H1 (cell line): ENCODE measurements at regions not wholly inside any gene's neighbourhood (a gene's known extent, or its start where the extent isn't known, plus 50 kb on each side); places are given as distances from the start of the nearest gene placed in this dataset.

Source experiments
- CTCF ChIA-PET: fragments of 300-600 bp; sonication (Branson Sonifier 250); formaldehyde crosslinking; loops from one replicate; lab custom pipeline; 2021; ENCODE audit not compliant: partially characterized antibody; lab: Charles Lee
- POLR2A ChIA-PET: fragments of 300-600 bp; sonication (Branson Sonifier 250); formaldehyde crosslinking; loops from one replicate; lab custom pipeline; 2021; ENCODE audit warnings: inconsistent platforms; ENCODE audit not compliant: partially characterized antibody; lab: Charles Lee
- DNase-seq, 2 experiments: peaks; one replicate each; pipeline versions ENCODE4 v3.0.0 to v3.0.0-alpha.2; 2010 to 2022; ENCODE audit warnings: low spot score in 2 of 2, low read depth in 1 of 2, mixed read lengths in 1 of 2
- FAIRE-seq: peaks from 2 replicates; lab custom pipeline; 2011; peaks lifted over from hg19 to GRCh38; lab: Jason Lieb, UNC
- H2AFZ ChIP-seq: 2 replicates; pipeline ENCODE4 v1.8.1; 2012; ENCODE audit warnings: low read length, inconsistent platforms
- H2AK5ac ChIP-seq: 2 replicates; pipeline ENCODE4 v1.6.1; 2013; ENCODE audit warnings: low read depth, low read length
- H2BK120ac ChIP-seq: replicated peaks from 2 replicates; pipeline ENCODE3; 2013; ENCODE audit warnings: low read depth, low read length, inconsistent platforms
- H2BK12ac ChIP-seq: 2 replicates; pipeline ENCODE4 v1.6.1; 2013; ENCODE audit warnings: low read depth, low read length
- H2BK15ac ChIP-seq: 2 replicates; pipeline ENCODE4 v1.6.1; 2013; ENCODE audit warnings: low read length
- H2BK20ac ChIP-seq: 2 replicates; pipeline ENCODE4 v1.6.1; 2013; ENCODE audit warnings: low read length
- H2BK5ac ChIP-seq: 2 replicates; pipeline ENCODE4 v1.6.1; 2013; ENCODE audit warnings: low read depth, low read length
- H3K14ac ChIP-seq: 2 replicates; pipeline ENCODE4 v1.6.1; 2013; ENCODE audit warnings: inconsistent platforms; ENCODE audit not compliant: insufficient read length
- H3K18ac ChIP-seq: 2 replicates; pipeline ENCODE4 v1.6.1; 2013; ENCODE audit warnings: low read length; ENCODE audit errors: extremely low read depth
- H3K23ac ChIP-seq: 2 replicates; pipeline ENCODE4 v1.6.1; 2013; ENCODE audit warnings: inconsistent platforms; ENCODE audit not compliant: insufficient read length
- H3K23me2 ChIP-seq: 2 replicates; pipeline ENCODE4 v1.6.1; 2013; ENCODE audit warnings: low read depth, low read length
- H3K27ac ChIP-seq: 2 replicates; pipeline ENCODE4 v1.6.1; 2011; ENCODE audit warnings: low read depth, low read length, inconsistent platforms
- H3K27me3 ChIP-seq, 4 experiments: replicated peaks in 1 of 4; 1 replicate in 1 of 4; 2 replicates in 3 of 4; pipeline versions ENCODE4 v1.6.1 to v1.8.1; 2011 to 2013; ENCODE audit warnings: low read length in 3 of 4, mild to moderate bottlenecking in 3 of 4, inconsistent platforms in 2 of 4, mixed read lengths in 2 of 4, moderate library complexity in 1 of 4; ENCODE audit not compliant: control insufficient read depth in 3 of 4, insufficient read depth in 3 of 4; ENCODE audit errors: extremely low read depth in 1 of 4
- H3K36me3 ChIP-seq, 4 experiments: 2 replicates each; pipeline versions ENCODE4 v1.6.1 to v1.8.1; 2011 to 2013; ENCODE audit warnings: mild to moderate bottlenecking in 4 of 4, low read length in 3 of 4, moderate library complexity in 2 of 4, control low read depth in 1 of 4, inconsistent platforms in 1 of 4; ENCODE audit not compliant: insufficient read depth in 4 of 4, control insufficient read depth in 2 of 4
- H3K4ac ChIP-seq: replicated peaks from 2 replicates; pipeline ENCODE3; 2013; ENCODE audit warnings: low read length, low read depth, mixed read lengths, inconsistent platforms; ENCODE audit not compliant: insufficient read length
- H3K4me1 ChIP-seq, 4 experiments: replicated peaks in 1 of 4; 1 replicate in 1 of 4; 2 replicates in 3 of 4; pipeline versions ENCODE4 v1.6.1 to v1.8.1; 2011 to 2013; ENCODE audit warnings: low read length in 3 of 4, inconsistent platforms in 2 of 4, mixed read lengths in 1 of 4; ENCODE audit not compliant: insufficient read depth in 4 of 4, control insufficient read depth in 3 of 4
- H3K4me2 ChIP-seq, 2 experiments: 2 replicates each; pipeline versions ENCODE4 v1.6.1 to v1.8.1; 2011 to 2013; ENCODE audit warnings: low read depth in 2 of 2, low read length in 2 of 2, control low read depth in 1 of 2, inconsistent platforms in 1 of 2, mild to moderate bottlenecking in 1 of 2; ENCODE audit not compliant: insufficient read depth in 1 of 2
- H3K4me3 ChIP-seq, 4 experiments: fragments of 200-600, 300-600 bp in 1 of 4; sonication (generic), shearing (Covaris generic), sonication (Bioruptor Twin) in 1 of 4; 2 replicates each; pipeline versions ENCODE4 v1.5.1 to v1.8.1; 2011 to 2016; ENCODE audit warnings: low read length in 4 of 4, low read depth in 3 of 4, control low read depth in 2 of 4, inconsistent platforms in 2 of 4, mild to moderate bottlenecking in 2 of 4, mixed read lengths in 1 of 4, moderate library complexity in 1 of 4; ENCODE audit not compliant: insufficient read depth in 2 of 4; ENCODE audit errors: extremely low read depth in 1 of 4
- H3K56ac ChIP-seq: replicated peaks from 2 replicates; pipeline ENCODE3; 2013; ENCODE audit warnings: low read depth, mild to moderate bottlenecking, mixed read lengths, low read length, inconsistent platforms; ENCODE audit not compliant: insufficient read length
- H3K79me1 ChIP-seq: 2 replicates; pipeline ENCODE4 v1.6.1; 2013; ENCODE audit warnings: low read depth, low read length, control low read depth
- H3K79me2 ChIP-seq, 2 experiments: 2 replicates each; pipeline versions ENCODE4 v1.6.1 to v1.8.1; 2012 to 2013; ENCODE audit warnings: low read length in 2 of 2, mild to moderate bottlenecking in 2 of 2, inconsistent platforms in 1 of 2; ENCODE audit not compliant: insufficient read depth in 2 of 2, control insufficient read depth in 1 of 2
- H3K9ac ChIP-seq, 4 experiments: replicated peaks in 1 of 4; 1 replicate in 1 of 4; 2 replicates in 3 of 4; pipeline versions ENCODE4 v1.6.1 to v1.8.1; 2011 to 2013; ENCODE audit warnings: low read depth in 3 of 4, low read length in 3 of 4, control low read depth in 2 of 4, mild to moderate bottlenecking in 2 of 4, moderate library complexity in 2 of 4, inconsistent platforms in 1 of 4; ENCODE audit errors: extremely low read depth in 1 of 4
- H3K9me3 ChIP-seq, 2 experiments: 2 replicates each; pipeline versions ENCODE4 v1.6.1 to v1.8.1; 2012 to 2013; ENCODE audit warnings: mild to moderate bottlenecking in 2 of 2, moderate library complexity in 2 of 2, control low read depth in 1 of 2, inconsistent platforms in 1 of 2, low read depth in 1 of 2, low read length in 1 of 2, mixed read lengths in 1 of 2; ENCODE audit not compliant: insufficient read depth in 2 of 2
- H4K20me1 ChIP-seq, 2 experiments: replicated peaks in 1 of 2; 2 replicates each; pipeline versions ENCODE3 to v1.8.1; 2011 to 2013; ENCODE audit warnings: inconsistent platforms in 2 of 2, low read length in 2 of 2, mild to moderate bottlenecking in 1 of 2; ENCODE audit not compliant: insufficient read depth in 2 of 2, control insufficient read depth in 1 of 2
- H4K5ac ChIP-seq: 2 replicates; pipeline ENCODE4 v1.6.1; 2013; ENCODE audit warnings: low read length, low read depth, mixed read lengths, inconsistent platforms; ENCODE audit not compliant: insufficient read length
- H4K8ac ChIP-seq: 2 replicates; pipeline ENCODE4 v1.8.0; 2013; ENCODE audit warnings: mild to moderate bottlenecking, moderate library complexity, low read length, inconsistent platforms; ENCODE audit not compliant: insufficient read depth; ENCODE audit errors: extremely low read depth
- H4K91ac ChIP-seq: replicated peaks from 2 replicates; pipeline ENCODE3; 2013; ENCODE audit warnings: low read length, mixed read lengths, inconsistent platforms; ENCODE audit not compliant: insufficient read length
- FOSL1 ChIP-seq: IDR thresholded peaks from 2 replicates; pipeline ENCODE4 v1.6.1; 2011; ENCODE audit warnings: mild to moderate bottlenecking, low read depth, low read length, moderate library complexity; ENCODE audit not compliant: insufficient read depth
- GTF2F1 ChIP-seq: IDR thresholded peaks from 2 replicates; pipeline ENCODE4 v1.6.1; 2012; ENCODE audit warnings: low read depth, low read length, improper control_type of control experiment, borderline replicate concordance
- SIRT6 ChIP-seq: IDR thresholded peaks from one replicate; pipeline ENCODE4 v1.7.1; 2012; ENCODE audit warnings: low read length, inconsistent platforms
- TEAD4 ChIP-seq: IDR thresholded peaks from 2 replicates; pipeline ENCODE4 v1.6.1; 2012; ENCODE audit warnings: low read depth, low read length, inconsistent platforms, mixed read lengths
- WGBS, 2 experiments: shearing (Covaris generic) in 1 of 2; methylation state at CpG; one replicate each; pipeline versions ENCODE4 v1.1.6 to v1.1.7; 2013 to 2015; ENCODE audit warnings: low lambda C conversion rate in 2 of 2, mixed read lengths in 2 of 2, inconsistent platforms in 1 of 2, low coverage in 1 of 2, missing lambda C conversion rate in 1 of 2; ENCODE audit not compliant: insufficient replicate concordance in 2 of 2, insufficient coverage in 1 of 2, insufficient read length in 1 of 2; ENCODE audit errors: extremely low coverage in 1 of 2, missing lambda C conversion rate in 1 of 2; 5-methylcytosine and 5-hydroxymethylcytosine counted together

DNA sequence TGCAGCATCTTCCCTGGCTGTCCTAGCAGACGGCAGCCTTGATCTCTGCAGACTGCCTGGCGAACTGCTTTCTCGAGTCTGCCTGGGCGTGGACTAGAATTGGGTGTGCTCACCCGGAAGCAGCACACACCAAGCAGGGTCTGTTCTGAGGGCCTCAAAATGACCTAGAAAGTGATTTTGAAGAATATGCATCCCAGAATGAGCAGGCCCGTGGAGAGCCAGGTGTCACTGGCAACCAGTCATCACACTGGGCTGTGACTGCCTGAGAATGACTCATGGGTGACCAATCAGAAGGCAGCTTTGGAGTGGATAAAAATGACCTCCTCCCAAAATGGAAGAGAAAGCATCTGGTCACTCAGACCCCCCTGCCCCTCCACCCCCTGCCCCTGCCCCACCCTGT is 114.9 kb upstream of the NECTIN1 start:
- no peak overlapping the region for H3K27ac ChIP-seq
- H3K27me3 ChIP-seq: no peaks in the 10 kb centered on the region; a peak in 1 of 7 replicates
- no peaks in the 10 kb centered on the region for H3K36me3 ChIP-seq
- H2BK20ac ChIP-seq: no peak overlapping the region
- H3K9ac ChIP-seq: no peak overlapping the region
- no peak overlapping the region for H4K91ac ChIP-seq
- H3K4me2 ChIP-seq: no peak overlapping the region
- H3K56ac ChIP-seq: no peak overlapping the region
- H3K9me3 ChIP-seq: peaks cover 0 to 2% of the 10 kb centered on the region in 2 experiments; a peak in 1 of 4 replicates
- no peak overlapping the region for H3K4me3 ChIP-seq
- H3K4me1 ChIP-seq: peaks cover 0 to 3% (median 0%) of the 10 kb centered on the region in 4 experiments; a peak in 3 of 7 replicates
- no peaks in the 10 kb centered on the region for H4K20me1 ChIP-seq
- no peak for TF ChIP-seq TEAD4
- no peak for TF ChIP-seq SIRT6
- TF ChIP-seq FOSL1: no peak
- TF ChIP-seq GTF2F1: no peak
- H3K14ac ChIP-seq: no peak overlapping the region
- H2BK120ac ChIP-seq: no peak overlapping the region
- H3K4ac ChIP-seq: no peak overlapping the region
- H3K23ac ChIP-seq: no peak overlapping the region
- H4K5ac ChIP-seq: no peak overlapping the region
- H3K23me2 ChIP-seq: no peaks in the 10 kb centered on the region; the same call in 1 of the 2 replicates
- H2AK5ac ChIP-seq: no peak overlapping the region
- no peak overlapping the region for H2BK15ac ChIP-seq
- no peaks in the 10 kb centered on the region for H3K79me1 ChIP-seq
- DNase-seq (no peak), FAIRE-seq (no peak)
- no peak overlapping the region for H4K8ac ChIP-seq
- no peak overlapping the region for H3K18ac ChIP-seq
- 85% methylated on average over 6 of the region's 6 CpGs; no CpG with 5 or more reads in 1 of the 2 experiments for WGBS, 2 experiments
- H2BK12ac ChIP-seq: no peak overlapping the region
- H2AFZ ChIP-seq: no peak overlapping the region
- POLR2A ChIA-PET: no interaction called here
- CTCF ChIA-PET: interaction anchor here (1.1 to 1.5 kb wide), 2 partner anchors 169 kb away, joined by 3 read pairs; no protein-coding TSS in a partner anchor
- no peak overlapping the region for H2BK5ac ChIP-seq
- H3K79me2 ChIP-seq: no peaks in the 10 kb centered on the region
